T-cell (primary cell): ENCODE measurements at regions not wholly inside any gene's neighbourhood (a gene's known extent, or its start where the extent isn't known, plus 50 kb on each side); places are given as distances from the start of the nearest gene placed in this dataset.

Experiments used
- ATAC-seq, 4 experiments: fragments of 200-7000 bp in 3 of 4; fragments of 150-1000 bp in 1 of 4; cut with Tn5 transposase; replicated peaks in 1 of 4; 1 replicate in 3 of 4; 2 replicates in 1 of 4; pipeline ENCODE4 v1.10.0; 2021; ENCODE audit warnings: moderate library complexity in 3 of 4, mild to moderate bottlenecking in 2 of 4, moderate number of reproducible peaks in 1 of 4
- CTCF ChIA-PET, 2 donors: fragments of 300-600 bp; sonication (Branson Sonifier 250); formaldehyde crosslinking; loops; one replicate each; lab custom pipeline; 2022; ENCODE audit warnings: antibody characterized with exemption in 2 of 2; lab: Charles Lee
- POLR2A ChIA-PET, 2 donors: fragments of 300-600 bp; sonication (Branson Sonifier 250); formaldehyde crosslinking; loops; one replicate each; lab custom pipeline; 2022; ENCODE audit warnings: antibody characterized with exemption in 2 of 2; lab: Charles Lee
- DNase-seq, 35 experiments: peaks; one replicate each; pipeline versions ENCODE4 v3.0.0 to v3.0.0-alpha.2; 2013 to 2023
- H3K27ac ChIP-seq: one replicate; pipeline ENCODE4 v1.5.1; 2013; ENCODE audit warnings: low read length
- H3K27me3 ChIP-seq, 2 experiments: replicated peaks in 1 of 2; 1 replicate in 1 of 2; 2 replicates in 1 of 2; pipeline versions ENCODE4 v1.6.1 to v1.7.0; 2013; ENCODE audit warnings: low read length in 1 of 2, mixed read lengths in 1 of 2; ENCODE audit not compliant: control insufficient read depth in 2 of 2, insufficient read depth in 2 of 2; ENCODE audit errors: extremely low read depth in 1 of 2
- H3K36me3 ChIP-seq, 2 donors: 1 replicate in 1 of 2; 2 replicates in 1 of 2; pipeline versions ENCODE4 v1.6.1 to v1.7.0; 2013; ENCODE audit warnings: low read length in 1 of 2; ENCODE audit not compliant: control insufficient read depth in 2 of 2, insufficient read depth in 1 of 2; ENCODE audit errors: extremely low read depth in 1 of 2
- H3K4me1 ChIP-seq, 2 experiments: 1 replicate in 1 of 2; 2 replicates in 1 of 2; pipeline versions ENCODE4 v1.6.1 to v1.7.0; 2013; ENCODE audit warnings: low read length in 2 of 2, mixed read lengths in 1 of 2; ENCODE audit not compliant: insufficient read depth in 2 of 2, control insufficient read depth in 1 of 2; ENCODE audit errors: extremely low read depth in 1 of 2
- H3K4me3 ChIP-seq, 2 donors: 1 replicate in 1 of 2; 2 replicates in 1 of 2; pipeline versions ENCODE4 v1.5.1 to v1.7.0; 2013; ENCODE audit warnings: mild to moderate bottlenecking in 2 of 2, low read length in 1 of 2, moderate library complexity in 1 of 2; ENCODE audit not compliant: control insufficient read depth in 1 of 2; ENCODE audit errors: extremely low read depth in 1 of 2
- H3K9me3 ChIP-seq: 2 replicates; pipeline ENCODE4 v1.7.0; 2013
- H3K27ac Mint-ChIP-seq, 2 donors: one replicate each; pipeline ENCODE4 v1.8.0; 2020 to 2021; ENCODE audit warnings: mild to moderate bottlenecking in 2 of 2, mixed read lengths in 2 of 2
- H3K27me3 Mint-ChIP-seq, 2 donors: one replicate each; pipeline ENCODE4 v1.8.0; 2021 to 2022; ENCODE audit warnings: mixed read lengths in 2 of 2
- H3K36me3 Mint-ChIP-seq: one replicate; pipeline ENCODE4 v1.8.0; 2021; ENCODE audit warnings: mixed read lengths
- H3K4me1 Mint-ChIP-seq, 3 donors: one replicate each; pipeline ENCODE4 v1.8.0; 2020 to 2022; ENCODE audit warnings: mixed read lengths in 3 of 3, mild to moderate bottlenecking in 1 of 3
- H3K4me3 Mint-ChIP-seq, 3 donors: one replicate each; pipeline ENCODE4 v1.8.0; 2020 to 2022; ENCODE audit warnings: mild to moderate bottlenecking in 3 of 3, mixed read lengths in 3 of 3, moderate library complexity in 3 of 3
- H3K9me3 Mint-ChIP-seq, 3 donors: one replicate each; pipeline ENCODE4 v1.8.0; 2020 to 2022; ENCODE audit warnings: mixed read lengths in 3 of 3
- WGBS: methylation state at CpG from one replicate; pipeline ENCODE4 v1.1.5; 2013; ENCODE audit warnings: missing lambda C conversion rate; ENCODE audit not compliant: insufficient coverage; 5-methylcytosine and 5-hydroxymethylcytosine counted together

DNA sequence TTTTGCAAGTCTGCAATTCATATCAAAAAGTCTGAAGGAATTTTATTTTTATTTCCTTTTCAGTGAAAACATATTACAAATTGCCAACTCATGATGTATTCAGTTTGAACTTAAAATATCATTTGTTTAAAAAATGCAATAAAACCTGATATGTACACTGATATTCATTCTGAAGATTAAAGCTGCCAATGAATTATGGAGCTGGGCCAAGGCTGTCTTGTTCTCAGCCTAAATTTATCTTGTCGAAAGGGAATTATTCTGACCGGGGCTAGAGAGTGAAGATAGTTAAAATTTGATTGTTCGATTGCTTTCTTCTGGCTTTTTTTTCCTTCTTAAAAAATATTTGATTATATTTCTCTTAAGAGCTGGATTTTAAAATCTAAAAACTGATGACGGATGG is 54.0 kb upstream of the RBFOX1 start:
- DNase-seq (no peak), ATAC-seq (no peak)
- CTCF ChIA-PET = no interaction called here
- Histone ChIP-seq H3K27me3 (no peaks in the 10 kb centered on the region), H3K36me3 (no peaks in the 10 kb centered on the region), H3K4me3 (no peak overlapping the region), H3K4me1 (no peaks in the 10 kb centered on the region), H3K27ac (no peak overlapping the region), H3K9me3 (no peaks in the 10 kb centered on the region)
- H3K27me3 Mint-ChIP-seq = no peaks in the 10 kb centered on the region
- H3K9me3 Mint-ChIP-seq = peaks cover 11 to 24% (median 18%) of the 10 kb centered on the region in 3 donors
- H3K36me3 Mint-ChIP-seq = no peaks in the 10 kb centered on the region
- H3K4me1 Mint-ChIP-seq = no peaks in the 10 kb centered on the region
- H3K27ac Mint-ChIP-seq = no peak overlapping the region
- POLR2A ChIA-PET = no interaction called here
- H3K4me3 Mint-ChIP-seq = no peak overlapping the region
- WGBS = no CpG with 5 or more reads among the region's 4 CpGs

DNA sequence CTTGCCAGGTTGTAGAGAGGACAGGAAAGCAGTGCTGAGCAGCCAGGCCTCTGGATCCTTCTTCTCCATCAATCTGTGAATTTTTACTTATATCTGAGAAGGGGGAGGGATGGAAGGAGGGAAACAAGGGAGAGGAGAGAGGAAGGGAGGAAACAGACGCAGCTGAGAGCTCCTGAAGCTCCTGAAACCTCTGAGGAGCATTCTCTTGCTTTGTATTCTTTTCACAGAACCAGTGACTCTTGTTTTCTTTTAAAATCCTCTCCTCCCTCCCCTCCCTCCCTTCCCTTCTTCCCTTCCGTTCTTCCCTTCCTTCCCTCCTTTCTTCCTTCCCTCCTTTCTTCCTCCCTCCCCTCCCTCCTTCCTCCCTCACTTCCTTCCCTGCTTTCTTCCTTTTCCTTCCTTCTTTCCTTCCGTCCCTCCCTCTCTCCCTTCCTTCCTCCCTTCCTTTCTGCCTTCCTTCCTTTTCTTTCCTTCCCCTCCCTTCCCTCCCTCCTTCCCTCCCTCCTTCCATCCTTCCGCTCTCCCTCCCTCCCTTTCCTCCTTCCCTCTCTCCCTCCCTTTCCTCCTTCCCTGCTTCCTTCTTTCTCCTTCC is 60.0 kb upstream of the RBFOX1 start:
- DNase-seq (no peak), ATAC-seq (no peak)
- no peaks in the 10 kb centered on the region for H3K4me1 ChIP-seq
- no peaks in the 10 kb centered on the region for H3K36me3 ChIP-seq
- H3K27ac ChIP-seq = no peak overlapping the region
- H3K27ac Mint-ChIP-seq = no peak overlapping the region
- H3K9me3 ChIP-seq = no peaks in the 10 kb centered on the region
- WGBS = 74% methylated on average over 3 of the region's 4 CpGs
- H3K4me1 Mint-ChIP-seq = no peaks in the 10 kb centered on the region
- no peaks in the 10 kb centered on the region for H3K36me3 Mint-ChIP-seq
- CTCF ChIA-PET = no interaction called here
- no peaks in the 10 kb centered on the region for H3K27me3 ChIP-seq
- H3K4me3 Mint-ChIP-seq = no peak overlapping the region
- no peaks in the 10 kb centered on the region for H3K27me3 Mint-ChIP-seq
- H3K4me3 ChIP-seq = no peak overlapping the region
- H3K9me3 Mint-ChIP-seq = peaks cover 9 to 28% (median 15%) of the 10 kb centered on the region in 3 donors
- POLR2A ChIA-PET = no interaction called here

DNA sequence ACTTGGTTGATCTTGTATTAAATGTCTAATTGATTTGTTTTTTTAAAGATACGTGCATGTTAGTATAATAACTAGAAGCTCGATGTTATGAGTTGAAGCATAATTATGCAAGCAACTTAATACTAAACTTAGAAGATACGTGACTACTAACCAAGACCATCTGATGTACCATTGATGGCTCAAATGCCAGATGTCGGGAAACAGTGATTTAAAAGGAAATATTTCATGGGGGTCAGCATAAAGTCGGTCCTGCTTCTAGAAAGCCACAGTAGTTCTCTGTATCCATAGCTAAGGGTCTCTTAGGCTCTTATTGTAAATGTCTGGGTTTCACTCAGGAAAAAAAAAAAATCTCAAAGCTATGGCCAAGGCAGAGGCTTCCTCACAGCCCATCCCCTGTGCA is 61.2 kb upstream of the RBFOX1 start:
- Mint-ChIP-seq H3K4me1 (peaks cover 0 to 2% (median 0%) of the 10 kb centered on the region in 3 donors), H3K27ac (no peak overlapping the region), H3K27me3 (no peaks in the 10 kb centered on the region), H3K36me3 (no peaks in the 10 kb centered on the region), H3K4me3 (no peak overlapping the region), H3K9me3 (peaks cover 8 to 24% (median 14%) of the 10 kb centered on the region in 3 donors)
- POLR2A ChIA-PET = no interaction called here
- Histone ChIP-seq H3K27ac (no peak overlapping the region), H3K4me3 (no peak overlapping the region), H3K9me3 (no peaks in the 10 kb centered on the region), H3K36me3 (no peaks in the 10 kb centered on the region), H3K4me1 (no peaks in the 10 kb centered on the region), H3K27me3 (no peaks in the 10 kb centered on the region)
- no peak for DNase-seq
- ATAC-seq = no peak
- WGBS = no CpG with 5 or more reads among the region's 5 CpGs
- CTCF ChIA-PET = no interaction called here

DNA sequence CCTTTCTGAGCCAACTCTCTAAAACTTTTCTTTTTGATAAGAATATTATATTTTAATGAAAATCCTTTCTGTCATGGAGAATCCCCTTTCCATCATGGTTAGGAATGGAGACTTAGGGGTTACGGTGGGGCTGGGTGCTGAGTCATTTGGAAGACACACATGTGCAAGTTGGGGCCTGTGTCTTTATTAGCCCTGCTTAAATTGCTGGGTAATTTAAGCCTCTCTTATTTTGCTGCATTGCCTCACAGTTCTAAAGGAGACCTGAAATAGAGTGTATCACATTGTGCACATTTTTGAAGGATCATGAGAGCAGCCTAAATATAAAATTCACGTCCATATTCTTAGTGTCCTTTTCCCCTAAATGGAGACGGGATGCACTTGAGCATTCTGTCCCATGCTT is 61.8 kb upstream of the RBFOX1 start:
- H3K4me1 Mint-ChIP-seq = peaks cover 0 to 2% (median 0%) of the 10 kb centered on the region in 3 donors
- H3K4me3 Mint-ChIP-seq = no peak overlapping the region
- no peaks in the 10 kb centered on the region for H3K27me3 Mint-ChIP-seq
- H3K4me3 ChIP-seq = no peak overlapping the region
- 80% methylated on average over 1 of the region's 3 CpGs for WGBS
- no peaks in the 10 kb centered on the region for H3K9me3 ChIP-seq
- no peaks in the 10 kb centered on the region for H3K36me3 ChIP-seq
- ATAC-seq = no peak
- ChIA-PET POLR2A (no interaction called here), CTCF (no interaction called here)
- no peak overlapping the region for H3K27ac Mint-ChIP-seq
- no peaks in the 10 kb centered on the region for H3K27me3 ChIP-seq
- H3K36me3 Mint-ChIP-seq = no peaks in the 10 kb centered on the region
- no peaks in the 10 kb centered on the region for H3K4me1 ChIP-seq
- no peak for DNase-seq
- no peak overlapping the region for H3K27ac ChIP-seq
- H3K9me3 Mint-ChIP-seq = peaks cover 8 to 22% (median 18%) of the 10 kb centered on the region in 3 donors

DNA sequence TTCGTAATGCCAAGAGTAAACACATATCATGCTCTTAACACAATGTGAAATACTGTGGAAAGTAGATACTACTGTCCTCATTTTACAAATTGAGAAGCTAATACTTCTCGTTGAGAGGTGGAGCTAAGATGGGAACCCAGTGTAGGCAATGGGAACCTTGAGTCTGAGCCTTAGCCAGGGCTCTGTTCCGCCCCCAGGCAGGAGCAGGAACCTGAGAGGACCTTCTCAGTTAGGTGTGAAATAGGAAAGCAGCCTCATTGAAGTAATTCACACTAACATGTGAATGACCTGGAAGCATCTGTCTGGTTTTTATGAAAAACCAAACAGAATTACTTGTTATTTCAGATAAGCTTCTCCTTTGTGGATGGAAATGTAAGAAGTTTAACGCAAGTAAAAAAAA is 62.6 kb upstream of the RBFOX1 start:
- ChIA-PET CTCF (no interaction called here), POLR2A (no interaction called here)
- no peaks in the 10 kb centered on the region for H3K4me1 ChIP-seq
- Mint-ChIP-seq H3K4me3 (no peak overlapping the region), H3K9me3 (peaks cover 5 to 24% (median 22%) of the 10 kb centered on the region in 3 donors), H3K27me3 (no peaks in the 10 kb centered on the region), H3K27ac (no peak overlapping the region), H3K4me1 (peaks cover 0 to 2% (median 0%) of the 10 kb centered on the region in 3 donors), H3K36me3 (no peaks in the 10 kb centered on the region)
- H3K36me3 ChIP-seq = no peaks in the 10 kb centered on the region
- no peaks in the 10 kb centered on the region for H3K9me3 ChIP-seq
- WGBS = 13% methylated on average over 1 of the region's 4 CpGs
- no peak for DNase-seq
- no peak overlapping the region for H3K27ac ChIP-seq
- ATAC-seq = no peak
- H3K4me3 ChIP-seq = no peak overlapping the region
- no peaks in the 10 kb centered on the region for H3K27me3 ChIP-seq

DNA sequence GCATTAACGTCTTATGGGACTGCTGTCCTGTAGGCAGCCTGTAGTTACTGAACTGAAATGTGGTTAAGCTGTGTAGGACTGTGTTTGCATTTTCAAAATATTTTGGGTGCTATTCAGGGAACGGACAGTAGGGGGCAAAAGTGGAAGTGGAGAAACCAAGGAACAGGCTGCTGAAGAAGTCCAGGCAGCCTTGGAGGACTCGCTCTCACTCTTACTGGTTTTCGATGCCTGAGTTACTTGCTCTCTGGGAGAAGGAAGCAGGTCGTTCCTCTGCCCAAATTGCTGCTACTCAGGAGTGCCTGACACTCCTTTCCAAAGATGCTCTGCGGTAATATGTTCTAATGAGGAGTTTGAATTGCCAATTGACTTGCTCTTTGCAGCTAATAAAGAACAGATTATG is 64.5 kb upstream of the RBFOX1 start:
- H3K9me3 ChIP-seq = no peaks in the 10 kb centered on the region
- no peaks in the 10 kb centered on the region for H3K4me1 ChIP-seq
- H3K27ac Mint-ChIP-seq = no peak overlapping the region
- H3K36me3 Mint-ChIP-seq = no peaks in the 10 kb centered on the region
- ChIA-PET POLR2A (no interaction called here), CTCF (no interaction called here)
- ATAC-seq (no peak), DNase-seq (no peak)
- H3K4me3 Mint-ChIP-seq = no peak overlapping the region
- no peak overlapping the region for H3K27ac ChIP-seq
- H3K9me3 Mint-ChIP-seq = peaks cover 6 to 22% (median 22%) of the 10 kb centered on the region in 3 donors
- H3K4me1 Mint-ChIP-seq = peaks cover 0 to 2% (median 0%) of the 10 kb centered on the region in 3 donors
- no peak overlapping the region for H3K4me3 ChIP-seq
- H3K27me3 Mint-ChIP-seq = no peaks in the 10 kb centered on the region
- H3K36me3 ChIP-seq = no peaks in the 10 kb centered on the region
- 15% methylated on average over 6 of the region's 6 CpGs for WGBS
- H3K27me3 ChIP-seq = no peaks in the 10 kb centered on the region

DNA sequence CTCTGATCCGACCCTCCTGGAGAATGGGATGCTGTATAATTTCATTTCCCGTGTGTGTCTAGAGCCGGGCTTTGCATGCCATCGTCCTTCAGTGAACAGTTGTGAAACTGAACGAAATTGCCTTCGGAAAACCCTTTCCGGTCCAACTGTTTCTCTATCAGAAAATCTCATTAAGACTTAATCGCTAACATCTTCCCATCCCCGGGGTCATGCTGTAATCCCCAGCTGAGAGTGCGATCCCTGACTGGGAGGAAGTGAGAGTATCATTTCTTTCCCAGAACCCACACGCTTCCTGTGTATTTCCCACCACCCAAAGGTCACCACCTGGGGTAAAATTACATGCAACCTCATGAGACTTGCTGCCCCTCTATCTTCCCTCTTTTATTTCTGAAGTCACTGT is 75.6 kb upstream of the RBFOX1 start:
- Mint-ChIP-seq H3K9me3 (peaks cover 10 to 17% (median 17%) of the 10 kb centered on the region in 3 donors), H3K4me1 (no peaks in the 10 kb centered on the region), H3K27me3 (no peaks in the 10 kb centered on the region), H3K27ac (no peak overlapping the region), H3K36me3 (no peaks in the 10 kb centered on the region), H3K4me3 (no peak overlapping the region)
- CTCF ChIA-PET = no interaction called here
- H3K36me3 ChIP-seq = no peaks in the 10 kb centered on the region
- H3K4me3 ChIP-seq = no peak overlapping the region
- H3K27me3 ChIP-seq = no peaks in the 10 kb centered on the region
- DNase-seq = no peak
- no peaks in the 10 kb centered on the region for H3K4me1 ChIP-seq
- no peak overlapping the region for H3K27ac ChIP-seq
- no peaks in the 10 kb centered on the region for H3K9me3 ChIP-seq
- WGBS = no CpG with 5 or more reads among the region's 11 CpGs
- no peak for ATAC-seq
- POLR2A ChIA-PET = no interaction called here
